Mesodermal cell (in vitro differentiated cells): ENCODE measurements at regions not wholly inside any gene's neighbourhood (a gene's known extent, or its start where the extent isn't known, plus 50 kb on each side); places are given as distances from the start of the nearest gene placed in this dataset.

Experiments used
- H3K27ac ChIP-seq: 2 replicates; pipeline ENCODE4 v1.7.0; 2013; ENCODE audit warnings: mild to moderate bottlenecking, low read depth, low read length, moderate library complexity; ENCODE audit not compliant: severe bottlenecking
- H3K36me3 ChIP-seq: 2 replicates; pipeline ENCODE4 v1.7.1; 2013; ENCODE audit warnings: mild to moderate bottlenecking, low read length, moderate library complexity; ENCODE audit not compliant: control insufficient read depth, insufficient read depth
- H3K4me1 ChIP-seq: one replicate; pipeline ENCODE4 v1.7.1; 2013; ENCODE audit warnings: mild to moderate bottlenecking, low read length; ENCODE audit not compliant: insufficient read depth, control insufficient read depth, poor library complexity, severe bottlenecking
- H3K4me3 ChIP-seq: 2 replicates; pipeline ENCODE4 v1.7.0; 2013; ENCODE audit warnings: low read length, control low read depth, mild to moderate bottlenecking; ENCODE audit not compliant: insufficient read depth, poor library complexity, severe bottlenecking; ENCODE audit errors: extremely low read depth
- H3K9me3 ChIP-seq: 2 replicates; pipeline ENCODE4 v1.7.1; 2013; ENCODE audit warnings: mild to moderate bottlenecking, low read length, moderate library complexity; ENCODE audit not compliant: control insufficient read depth
- WGBS, 2 experiments: methylation state at CpG; one replicate each; pipeline ENCODE4 v1.1.5; 2013; ENCODE audit warnings: missing lambda C conversion rate in 2 of 2; ENCODE audit not compliant: insufficient coverage in 2 of 2; 5-methylcytosine and 5-hydroxymethylcytosine counted together

DNA sequence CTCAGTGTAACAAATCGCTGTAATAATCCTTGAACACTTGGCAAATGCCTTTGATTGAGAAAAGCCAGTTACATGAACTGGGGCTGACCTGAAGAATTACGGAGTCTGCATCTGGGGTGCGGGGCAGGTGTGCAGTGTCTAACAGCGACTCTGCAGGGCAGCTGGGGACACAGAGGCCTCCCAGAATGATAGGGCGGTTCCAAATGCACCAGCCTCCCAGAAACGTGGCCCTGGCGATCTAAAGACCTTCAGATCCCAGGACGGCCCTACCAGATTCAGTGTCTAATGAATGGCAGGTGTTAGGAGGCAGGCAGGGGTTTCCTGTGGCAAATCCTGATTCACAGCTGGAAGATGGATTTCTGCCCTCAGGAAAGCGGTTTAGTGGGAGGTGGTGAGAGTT, 100.5 kb upstream of the RGMA start:
- Histone ChIP-seq H3K4me3 (no peak overlapping the region), H3K27ac (no peak overlapping the region), H3K9me3 (no peaks in the 10 kb centered on the region), H3K36me3 (no peaks in the 10 kb centered on the region), H3K4me1 (no peaks in the 10 kb centered on the region)
- WGBS, 2 experiments = 15% methylated on average over 7 to 8 of the region's 9 CpGs

- Histone ChIP-seq H3K4me1 (no peaks in the 10 kb centered on the region), H3K27ac (no peak overlapping the region), H3K9me3 (no peaks in the 10 kb centered on the region), H3K4me3 (no peak overlapping the region), H3K36me3 (no peaks in the 10 kb centered on the region)
- 60 to 75% methylated on average over 2 to 3 of the region's 3 CpGs for WGBS, 2 experiments
Observed at GRCh38 chr15:93188236-93188635, 99.2 kb upstream of the RGMA start.

DNA sequence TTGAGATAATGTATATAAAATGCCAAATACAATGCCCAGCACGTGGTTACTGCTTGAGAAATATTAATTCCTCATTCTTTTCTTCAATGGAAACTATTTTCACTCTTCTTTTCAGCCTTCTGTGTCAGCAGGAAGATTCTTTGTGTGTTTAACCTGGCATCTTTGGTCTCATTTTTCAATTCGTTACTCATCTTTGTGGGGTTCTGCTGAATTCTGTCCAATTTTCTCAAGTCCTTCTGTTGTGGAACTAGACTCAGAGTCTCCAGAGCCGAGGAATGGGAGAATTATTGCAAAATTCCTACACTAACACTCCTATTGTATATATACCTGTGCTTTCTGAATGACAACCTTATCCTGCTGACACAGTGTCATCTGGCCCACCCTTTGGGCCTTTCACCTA, 96.8 kb upstream of the RGMA start:
- H3K9me3 ChIP-seq = no peaks in the 10 kb centered on the region
- WGBS, 2 experiments = 78 to 83% methylated on average over 1 of the region's 3 CpGs
- H3K36me3 ChIP-seq = no peaks in the 10 kb centered on the region
- no peak overlapping the region for H3K4me3 ChIP-seq
- H3K27ac ChIP-seq = no peak overlapping the region
- no peaks in the 10 kb centered on the region for H3K4me1 ChIP-seq

DNA sequence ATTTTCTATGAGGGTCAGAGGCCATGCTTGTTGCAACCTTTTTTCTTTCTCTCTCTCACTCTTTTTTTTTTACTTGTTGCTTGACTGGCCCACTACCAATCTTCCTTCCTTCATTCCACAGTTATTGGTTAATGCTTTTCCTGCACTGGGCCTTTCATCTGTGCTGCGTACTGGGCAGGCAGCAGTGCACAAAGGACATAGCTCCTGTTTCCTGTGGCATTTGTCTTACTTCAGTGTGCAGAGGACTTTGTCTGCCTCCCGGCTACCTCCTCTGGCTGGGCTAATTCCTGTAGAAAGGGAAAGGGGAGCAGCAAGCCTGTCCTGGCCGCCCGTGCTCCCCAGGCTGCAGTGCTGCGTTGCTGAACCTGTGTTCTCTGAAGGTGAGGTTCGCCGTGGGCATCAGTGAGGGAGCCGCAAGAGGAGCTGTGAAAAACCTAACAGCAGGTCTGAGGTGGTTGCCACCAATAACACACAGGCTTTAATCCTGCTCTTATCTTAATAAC, 93.7 kb upstream of the RGMA start:
- Histone ChIP-seq H3K27ac (no peak overlapping the region), H3K9me3 (no peaks in the 10 kb centered on the region), H3K4me3 (no peak overlapping the region), H3K4me1 (peaks cover 5% of the 10 kb centered on the region), H3K36me3 (no peaks in the 10 kb centered on the region)
- 82 to 85% methylated on average over 6 to 7 of the region's 8 CpGs for WGBS, 2 experiments

GRCh38 chr15:93180656-93181055, 91.6 kb upstream of the RGMA start:
- no peak overlapping the region for H3K27ac ChIP-seq
- 30 to 39% methylated on average over 4 to 5 of the region's 6 CpGs for WGBS, 2 experiments
- H3K9me3 ChIP-seq = no peaks in the 10 kb centered on the region
- no peaks in the 10 kb centered on the region for H3K36me3 ChIP-seq
- peaks cover 5% of the 10 kb centered on the region for H3K4me1 ChIP-seq
- H3K4me3 ChIP-seq = no peak overlapping the region

- WGBS, 2 experiments = 50 to 71% methylated on average over 3 to 7 of the region's 7 CpGs
- H3K4me3 ChIP-seq = no peak overlapping the region
- no peaks in the 10 kb centered on the region for H3K36me3 ChIP-seq
- no peak overlapping the region for H3K27ac ChIP-seq
- H3K9me3 ChIP-seq = no peaks in the 10 kb centered on the region
- H3K4me1 ChIP-seq = peaks cover 5% of the 10 kb centered on the region
Observed at GRCh38 chr15:93180128-93180527, 91.1 kb upstream of the RGMA start.

GRCh38 chr15:93179700-93180102, 90.7 kb upstream of the RGMA start:
- no peaks in the 10 kb centered on the region for H3K9me3 ChIP-seq
- WGBS, 2 experiments = 31 to 43% methylated on average over 8 to 12 of the region's 17 CpGs

DNA sequence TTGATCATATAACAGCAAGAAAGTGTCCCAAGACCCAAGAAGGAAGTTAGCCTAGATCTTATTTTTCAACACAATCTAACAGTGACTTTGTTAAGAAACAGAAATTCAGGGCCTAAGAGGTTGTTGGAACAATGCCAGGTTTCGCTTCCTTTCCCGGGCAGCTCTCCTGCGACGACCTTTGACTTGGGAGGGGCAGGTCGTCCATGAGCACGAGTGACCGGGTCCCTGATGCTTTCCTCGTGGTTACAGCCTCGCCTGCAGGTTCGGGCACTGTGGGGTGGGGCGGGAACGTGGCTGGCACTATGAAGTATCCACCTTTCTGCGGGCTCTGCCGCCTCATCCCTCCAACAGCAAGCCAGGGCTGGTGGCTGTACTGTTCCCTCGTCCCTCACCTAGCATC, 90.1 kb upstream of the RGMA start:
- Histone ChIP-seq H3K9me3 (peaks cover 2% of the 10 kb centered on the region), H3K27ac (no peak overlapping the region), H3K36me3 (no peaks in the 10 kb centered on the region), H3K4me1 (peaks cover 5% of the 10 kb centered on the region), H3K4me3 (no peak overlapping the region)
- 79 to 85% methylated on average over 13 to 14 of the region's 15 CpGs for WGBS, 2 experiments

More at GRCh38 chr15:93179700-93180102, 90.7 kb upstream of the RGMA start:
- H3K36me3 ChIP-seq = no peaks in the 10 kb centered on the region
- H3K4me3 ChIP-seq = no peak overlapping the region
- H3K27ac ChIP-seq = no peak overlapping the region
- H3K4me1 ChIP-seq = peaks cover 5% of the 10 kb centered on the region

GRCh38 chr15:93178371-93178770, 89.4 kb upstream of the RGMA start:
- H3K4me3 ChIP-seq = no peak overlapping the region
- peaks cover 4% of the 10 kb centered on the region for H3K9me3 ChIP-seq
- no peaks in the 10 kb centered on the region for H3K36me3 ChIP-seq
- 95% methylated on average over 7 to 8 of the region's 8 CpGs for WGBS, 2 experiments
- H3K4me1 ChIP-seq = peaks cover 5% of the 10 kb centered on the region
- H3K27ac ChIP-seq = no peak overlapping the region

GRCh38 chr15:93176065-93176464, 87.1 kb upstream of the RGMA start:
- H3K27ac ChIP-seq = no peak overlapping the region
- H3K4me1 ChIP-seq = peaks cover 10% of the 10 kb centered on the region
- no peak overlapping the region for H3K4me3 ChIP-seq
- WGBS, 2 experiments = 82 to 86% methylated on average over 4 of the region's 4 CpGs
- H3K9me3 ChIP-seq = peaks cover 4% of the 10 kb centered on the region
- H3K36me3 ChIP-seq = no peaks in the 10 kb centered on the region

DNA sequence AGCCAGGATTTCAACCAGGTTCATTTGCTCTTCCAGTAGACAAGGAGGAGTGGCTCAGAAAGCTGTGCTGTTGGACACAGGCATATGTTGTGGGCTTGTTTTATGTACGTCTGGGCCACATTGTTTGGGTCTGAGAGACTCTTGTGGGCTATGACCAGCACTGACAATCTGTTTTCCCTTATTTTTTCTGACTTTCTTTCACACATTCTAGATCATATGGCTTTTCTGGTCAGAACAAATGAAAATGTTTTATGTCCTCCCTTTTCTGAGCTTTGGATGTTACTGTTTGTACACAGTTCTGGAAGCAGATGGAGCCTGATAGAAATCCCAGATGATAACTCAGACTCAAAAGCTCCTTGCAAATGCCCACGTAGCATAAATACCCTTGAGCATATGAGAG, 85.8 kb upstream of the RGMA start:
- no peak overlapping the region for H3K27ac ChIP-seq
- H3K4me1 ChIP-seq = peaks cover 4% of the 10 kb centered on the region
- 75 to 90% methylated on average over 1 to 2 of the region's 2 CpGs for whole genome bisulfite sequencing, 2 experiments
- no peak overlapping the region for H3K4me3 ChIP-seq
- no peaks in the 10 kb centered on the region for H3K36me3 ChIP-seq
- peaks cover 4% of the 10 kb centered on the region for H3K9me3 ChIP-seq
